ENCODE measurements at regions not wholly inside any gene's neighbourhood (a gene's known extent, or its start where the extent isn't known, plus 50 kb on each side); places are given as distances from the start of the nearest gene placed in this dataset.

DNA sequence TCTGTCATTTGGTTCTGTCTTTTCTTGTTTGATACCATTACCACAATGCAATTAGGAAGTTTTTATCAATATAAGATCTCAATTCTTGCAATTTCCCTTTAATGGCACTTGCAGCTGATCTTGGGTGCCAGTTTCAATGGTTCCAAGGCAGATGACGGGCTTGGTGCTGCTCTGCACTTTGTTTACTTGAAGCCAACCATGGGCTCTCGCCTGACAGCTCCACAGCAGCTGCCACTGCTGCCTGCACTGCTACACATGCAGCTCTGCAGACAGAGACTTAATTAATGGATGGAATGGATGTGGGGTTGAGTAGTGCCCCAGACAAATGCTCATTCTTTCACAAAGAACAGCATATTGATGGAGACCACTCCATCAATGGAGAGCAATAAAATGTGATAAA is 1024.3 kb upstream of the EPHA7 start:
- TF ChIP-seq IKZF4 (CRISPR knock-in tag; IDR thresholded peaks at IDR 0.05; ENCODE audit: borderline replicate concordance, low read depth, not compliant biosample characterization) (no peak), FOXM1 (CRISPR knock-in tag; IDR thresholded peaks at IDR 0.05) (no peak), KDM1A (CRISPR knock-in tag; IDR thresholded peaks at IDR 0.05) (no peak), GATAD2A (CRISPR knock-in tag; IDR thresholded peaks at IDR 0.05) (no peak), ZNF256 (CRISPR knock-in tag; conservative IDR thresholded peaks at IDR 0.05) (no peak), MXD4 (CRISPR knock-in tag; IDR thresholded peaks at IDR 0.05) (no peak)
- TF ChIP-seq, protein P1, sequence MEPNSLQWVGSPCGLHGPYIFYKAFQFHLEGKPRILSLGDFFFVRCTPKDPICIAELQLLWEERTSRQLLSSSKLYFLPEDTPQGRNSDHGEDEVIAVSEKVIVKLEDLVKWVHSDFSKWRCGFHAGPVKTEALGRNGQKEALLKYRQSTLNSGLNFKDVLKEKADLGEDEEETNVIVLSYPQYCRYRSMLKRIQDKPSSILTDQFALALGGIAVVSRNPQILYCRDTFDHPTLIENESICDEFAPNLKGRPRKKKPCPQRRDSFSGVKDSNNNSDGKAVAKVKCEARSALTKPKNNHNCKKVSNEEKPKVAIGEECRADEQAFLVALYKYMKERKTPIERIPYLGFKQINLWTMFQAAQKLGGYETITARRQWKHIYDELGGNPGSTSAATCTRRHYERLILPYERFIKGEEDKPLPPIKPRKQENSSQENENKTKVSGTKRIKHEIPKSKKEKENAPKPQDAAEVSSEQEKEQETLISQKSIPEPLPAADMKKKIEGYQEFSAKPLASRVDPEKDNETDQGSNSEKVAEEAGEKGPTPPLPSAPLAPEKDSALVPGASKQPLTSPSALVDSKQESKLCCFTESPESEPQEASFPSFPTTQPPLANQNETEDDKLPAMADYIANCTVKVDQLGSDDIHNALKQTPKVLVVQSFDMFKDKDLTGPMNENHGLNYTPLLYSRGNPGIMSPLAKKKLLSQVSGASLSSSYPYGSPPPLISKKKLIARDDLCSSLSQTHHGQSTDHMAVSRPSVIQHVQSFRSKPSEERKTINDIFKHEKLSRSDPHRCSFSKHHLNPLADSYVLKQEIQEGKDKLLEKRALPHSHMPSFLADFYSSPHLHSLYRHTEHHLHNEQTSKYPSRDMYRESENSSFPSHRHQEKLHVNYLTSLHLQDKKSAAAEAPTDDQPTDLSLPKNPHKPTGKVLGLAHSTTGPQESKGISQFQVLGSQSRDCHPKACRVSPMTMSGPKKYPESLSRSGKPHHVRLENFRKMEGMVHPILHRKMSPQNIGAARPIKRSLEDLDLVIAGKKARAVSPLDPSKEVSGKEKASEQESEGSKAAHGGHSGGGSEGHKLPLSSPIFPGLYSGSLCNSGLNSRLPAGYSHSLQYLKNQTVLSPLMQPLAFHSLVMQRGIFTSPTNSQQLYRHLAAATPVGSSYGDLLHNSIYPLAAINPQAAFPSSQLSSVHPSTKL (CRISPR knock-in tag; IDR thresholded peaks at IDR 0.05), result no peak

Data from HepG2 (cell line).